RKO (cell line): ENCODE measurements at regions not wholly inside any gene's neighbourhood (a gene's known extent, or its start where the extent isn't known, plus 50 kb on each side); places are given as distances from the start of the nearest gene placed in this dataset.
"Not testable (repeated sequence)": the region's sequence is repeated elsewhere in the genome, so short reads cannot be mapped to it uniquely, and the experiment has no call there.

Experiments
- DNase-seq: peaks from one replicate; pipeline ENCODE4 v3.0.0-alpha.2; 2016; ENCODE audit warnings: low spot score

DNA sequence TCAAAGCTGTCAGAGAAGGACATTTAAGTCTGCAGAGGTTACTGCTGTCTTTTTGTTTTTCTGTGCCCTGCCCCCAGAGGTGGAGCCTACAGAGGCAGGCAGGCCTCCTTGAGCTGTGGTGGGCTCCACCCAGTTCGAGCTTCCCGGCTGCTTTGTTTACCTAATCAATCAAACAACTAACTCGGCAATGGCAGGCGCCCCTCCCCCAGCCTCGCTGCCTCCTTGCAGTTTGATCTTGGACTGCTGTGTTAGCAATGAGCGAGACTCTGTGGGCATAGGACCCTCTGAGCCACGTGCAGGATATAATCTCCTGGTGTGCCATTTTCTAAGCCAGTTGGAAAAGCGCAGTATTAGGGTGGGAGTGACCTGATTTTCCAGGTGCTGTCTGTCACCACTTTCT lies 201.8 kb upstream of the ETAA1 start:
- DNase-seq: not testable (repeated sequence)

DNA sequence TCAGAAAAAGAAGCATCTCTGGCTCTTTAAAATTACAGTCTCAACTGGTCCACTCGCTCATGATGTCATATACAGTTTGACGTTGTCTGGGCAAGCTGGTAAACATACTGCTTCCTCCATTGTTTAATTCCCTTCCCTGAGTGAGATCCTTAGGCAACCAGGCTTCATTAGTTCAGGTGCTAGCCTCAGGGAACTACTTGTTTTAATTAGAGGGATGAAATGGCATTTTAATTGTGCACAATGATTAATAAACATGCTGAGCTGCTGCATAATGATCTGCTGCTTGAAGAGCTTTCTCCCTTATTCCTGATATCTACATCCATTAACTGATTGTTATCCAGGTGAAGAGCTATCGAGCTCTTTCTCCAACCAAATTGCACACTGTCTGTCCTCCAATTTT lies 195.6 kb upstream of the ETAA1 start:
- no peak for DNase-seq

DNA sequence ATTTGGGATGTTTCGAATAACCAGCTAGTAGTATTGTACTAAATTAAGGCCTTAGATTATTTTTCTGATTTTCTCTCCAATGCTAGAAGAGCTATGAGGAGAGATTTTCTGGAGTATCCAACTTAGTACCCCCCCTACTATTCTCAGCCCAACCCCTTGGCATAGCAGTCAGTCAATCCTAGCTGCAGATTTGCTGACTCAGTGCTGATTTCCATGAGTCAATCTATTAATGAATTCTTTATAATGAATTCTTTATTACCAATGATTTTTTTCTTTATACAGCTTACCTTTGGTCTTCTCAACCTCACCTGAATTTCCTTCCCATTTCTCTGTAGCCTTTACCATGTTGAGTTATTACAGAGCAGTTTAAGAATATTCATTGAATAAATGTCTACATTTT lies 192.8 kb upstream of the ETAA1 start:
- DNase-seq: no peak

DNA sequence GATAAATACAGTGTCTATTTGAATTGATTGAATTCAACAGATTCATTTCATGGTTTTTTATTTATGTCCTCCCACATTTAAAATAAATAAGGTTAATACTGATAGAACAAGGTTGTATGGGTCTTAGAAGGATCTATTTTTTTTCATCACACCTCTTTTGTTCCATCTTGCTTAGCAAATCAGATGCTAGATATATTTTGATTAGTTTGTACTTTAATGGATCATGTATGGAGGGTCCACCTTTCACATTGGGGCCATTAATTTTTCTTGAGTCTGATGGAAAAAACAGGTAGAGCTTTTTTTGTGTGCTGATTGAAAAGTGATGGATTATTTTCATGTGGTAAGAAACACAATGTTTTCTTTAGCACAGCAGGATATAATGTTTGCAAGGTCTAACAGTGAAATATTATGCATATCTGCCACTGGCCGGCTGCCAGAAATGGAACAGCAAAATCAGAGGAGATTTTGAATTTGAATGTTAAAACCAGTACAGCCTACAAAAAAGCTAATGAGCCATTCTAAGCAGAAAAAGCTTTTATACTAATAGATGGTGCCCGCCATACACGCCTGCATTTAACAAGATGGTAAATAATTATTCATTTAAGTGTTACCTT lies 188.1 kb upstream of the ETAA1 start:
- DNase-seq: no peak

DNA sequence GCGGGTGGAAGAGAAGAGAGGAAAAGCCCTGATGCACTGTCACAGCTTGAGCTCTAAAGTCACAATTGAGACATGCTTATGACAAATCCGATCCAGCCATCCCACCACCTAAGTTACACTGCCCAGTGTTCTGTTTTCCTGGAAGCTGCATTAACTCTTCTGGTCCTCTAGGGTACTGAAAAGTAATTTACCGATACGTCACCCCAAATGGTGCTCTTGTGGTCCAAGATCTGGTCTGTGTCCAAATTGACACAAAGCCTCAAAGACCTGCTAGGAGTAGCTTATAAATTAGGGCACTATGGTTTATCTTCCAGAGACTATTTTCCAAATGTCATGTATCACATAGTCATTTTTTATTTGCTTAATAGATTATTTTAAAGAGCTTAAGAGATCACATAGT lies 186.7 kb upstream of the ETAA1 start:
- peak; percentile 7 for DNase-seq

DNA sequence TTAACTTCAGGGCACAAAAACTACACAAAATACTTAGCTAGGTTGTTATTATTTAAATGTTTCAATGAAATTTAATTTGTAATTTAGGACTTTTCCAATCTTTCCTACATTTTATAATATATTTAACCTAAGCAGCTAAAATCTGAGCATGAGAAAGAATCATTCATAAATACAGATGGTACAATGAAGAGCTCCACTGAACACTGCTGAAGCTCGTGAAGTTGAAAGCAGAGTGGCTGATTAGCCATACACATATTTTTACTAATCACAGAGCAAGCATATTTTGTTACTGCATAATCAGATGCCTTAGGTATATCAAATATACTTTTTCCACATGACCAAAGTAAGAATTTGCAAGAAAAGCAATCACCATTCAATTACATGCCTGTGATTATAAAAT lies 184.9 kb upstream of the ETAA1 start:
- DNase-seq: no peak

DNA sequence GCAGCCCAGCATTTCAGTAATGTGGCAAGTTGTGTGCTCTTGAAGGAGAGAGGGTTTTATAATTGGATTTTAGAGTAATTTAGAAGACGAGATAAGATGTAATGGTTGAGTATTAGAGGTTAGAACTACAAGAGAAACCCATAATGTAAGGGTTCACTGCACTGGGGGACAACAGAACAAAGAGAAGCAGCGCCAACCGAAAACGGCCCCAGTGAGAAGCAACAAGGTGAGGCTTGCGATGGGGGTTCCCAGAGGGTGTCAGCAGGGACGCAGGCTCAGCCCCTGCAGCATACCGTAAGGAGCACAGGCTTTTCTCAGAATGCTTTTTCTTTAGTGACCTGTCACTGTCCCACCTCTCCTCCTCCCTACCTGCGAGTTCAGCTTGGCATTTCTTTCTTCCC lies 183.9 kb upstream of the ETAA1 start:
- DNase-seq: no peak

DNA sequence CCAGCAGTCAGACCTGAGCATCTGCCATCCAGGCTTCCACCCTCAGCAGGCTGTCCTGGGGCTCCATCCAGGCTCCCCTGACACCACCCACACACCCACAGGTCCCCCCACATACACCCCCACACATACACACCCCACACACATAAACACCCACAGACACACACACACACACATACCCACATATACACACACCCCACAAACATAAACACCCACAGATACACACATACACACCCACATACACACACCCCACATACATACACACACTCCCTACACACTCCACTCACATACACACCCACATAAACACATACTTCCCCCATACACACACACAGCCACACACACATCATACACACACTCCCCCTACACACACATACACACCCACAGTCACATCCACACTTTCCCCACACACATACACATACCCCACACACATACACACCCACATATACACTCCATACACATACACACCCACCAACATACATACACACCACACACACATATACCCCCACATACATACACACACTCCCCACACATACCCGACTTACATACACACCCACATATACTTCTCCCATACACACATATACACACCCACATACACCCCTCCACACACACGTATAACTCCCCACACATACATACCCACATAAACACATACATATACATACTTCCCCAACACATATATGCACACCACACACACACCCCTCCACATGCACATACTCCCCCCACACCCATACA lies 183.3 kb upstream of the ETAA1 start:
- DNase-seq: no peak

DNA sequence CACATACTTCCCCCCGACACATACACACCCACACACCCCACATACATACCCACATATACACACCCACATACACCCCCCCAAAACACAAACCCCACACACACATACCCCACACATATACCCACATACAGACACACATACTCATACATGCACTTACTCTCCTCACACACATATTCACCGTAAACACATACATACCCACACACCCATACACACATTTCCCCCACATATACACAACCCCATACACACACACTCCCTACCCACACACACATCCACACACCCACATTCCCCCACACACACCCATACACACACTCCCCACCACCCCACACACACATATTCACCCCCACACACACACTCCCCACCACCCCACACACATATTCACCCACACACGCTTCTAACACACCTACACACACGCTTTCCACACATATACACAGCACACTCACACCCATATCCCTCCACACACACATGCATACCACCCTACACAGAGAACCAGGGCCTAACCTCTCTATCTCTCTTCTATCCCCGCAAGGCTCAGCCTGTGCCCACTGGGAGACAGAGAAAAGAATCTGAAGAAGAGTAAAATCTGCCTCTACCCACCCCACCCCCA lies 182.4 kb upstream of the ETAA1 start:
- no peak for DNase-seq

DNA sequence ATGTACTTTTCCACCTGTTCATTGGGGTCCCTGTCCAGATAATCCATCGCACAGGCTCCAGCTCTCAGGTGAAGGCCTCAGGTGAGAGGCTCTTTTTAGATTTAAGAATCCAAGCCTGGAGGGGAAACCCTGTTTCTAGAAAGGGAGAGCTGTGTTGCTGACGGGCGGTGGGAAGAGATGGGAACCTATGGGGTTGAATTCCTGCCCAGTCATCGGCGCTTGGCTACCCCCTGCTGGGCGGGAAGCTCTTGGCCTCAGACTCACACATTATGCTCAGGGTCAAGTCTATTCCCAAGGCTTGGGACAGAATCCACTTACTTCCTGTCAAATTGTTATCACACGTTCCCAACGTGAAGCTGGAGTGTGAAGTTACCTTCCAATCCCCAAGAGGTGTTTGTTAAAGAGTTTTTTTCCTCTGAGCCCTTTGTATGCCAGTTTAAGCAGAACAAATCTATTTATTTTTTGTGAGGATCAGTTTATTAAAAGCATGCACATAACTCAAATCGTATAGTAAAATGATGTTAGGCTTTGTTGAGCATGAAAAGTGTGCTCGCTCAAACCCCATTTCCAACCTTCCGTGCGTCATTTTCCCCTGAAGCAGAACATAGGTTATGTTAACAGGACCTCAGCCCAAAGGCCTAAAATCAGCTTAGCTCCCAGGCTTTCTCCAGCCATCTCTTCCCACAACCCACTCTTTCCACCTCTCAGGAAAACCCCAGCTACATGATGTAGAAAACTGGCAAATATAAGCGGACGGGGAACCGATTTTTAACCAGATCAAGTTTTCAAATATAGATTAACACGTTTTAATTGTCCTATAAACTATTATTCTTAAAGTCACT lies 181.7 kb upstream of the ETAA1 start:
- DNase-seq: peak; percentile 7

DNA sequence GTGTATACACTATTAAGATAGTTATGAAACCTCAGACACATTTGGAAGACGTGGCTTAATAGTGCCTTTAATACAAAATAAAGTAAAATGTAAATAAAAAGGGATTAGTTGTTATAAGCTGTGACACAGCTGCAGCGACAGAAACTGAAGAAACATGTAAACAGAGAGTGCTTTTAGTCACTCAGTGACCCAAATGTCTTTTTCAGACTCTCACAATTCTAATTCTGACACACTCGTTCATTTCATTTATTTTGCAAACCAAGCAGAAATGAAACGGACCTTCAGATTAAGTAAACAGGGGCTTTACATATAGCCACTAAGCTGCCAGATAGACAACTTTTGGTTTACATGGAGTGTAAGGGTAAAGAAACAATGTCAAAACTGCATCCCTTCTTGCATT lies 181.0 kb upstream of the ETAA1 start:
- DNase-seq: no peak

DNA sequence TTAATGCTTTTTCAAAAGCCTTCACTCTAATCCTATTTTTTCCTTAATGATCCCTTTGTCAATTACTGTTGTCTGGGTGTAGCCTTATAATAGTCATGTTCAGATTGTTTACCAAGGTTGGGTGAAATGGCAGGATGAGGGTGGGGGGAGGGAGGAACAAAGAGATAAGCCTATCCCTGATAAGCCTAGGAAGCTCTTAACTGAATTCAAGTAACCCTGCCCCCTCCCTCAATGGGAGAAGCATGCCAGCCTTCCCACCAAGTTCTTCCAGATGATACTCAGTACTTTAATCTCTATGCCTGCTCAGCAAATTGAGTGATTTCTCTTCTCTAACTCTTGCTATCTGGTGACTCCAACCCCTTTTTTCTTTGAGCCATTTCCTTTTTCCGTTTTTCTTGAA lies 180.3 kb upstream of the ETAA1 start:
- DNase-seq: no peak

DNA sequence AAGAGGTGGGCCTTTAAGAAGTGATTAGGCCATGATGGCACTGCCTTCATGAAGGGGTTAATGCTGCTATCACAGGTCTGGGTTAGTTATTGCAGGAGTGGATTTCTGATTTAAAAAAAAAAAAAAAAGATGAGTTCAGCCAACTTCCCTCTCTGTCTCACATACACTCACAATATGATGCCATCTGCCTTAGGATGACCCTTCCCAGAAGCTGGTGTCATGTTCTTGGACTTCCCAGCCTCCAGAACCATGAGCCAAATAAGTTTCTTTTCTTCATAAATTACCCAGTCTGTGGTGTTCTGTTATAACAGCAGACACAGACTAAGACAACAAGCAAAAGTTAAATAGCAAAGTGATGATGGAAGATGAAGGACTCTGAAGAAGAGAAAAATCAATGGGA lies 179.7 kb upstream of the ETAA1 start:
- DNase-seq: no peak

DNA sequence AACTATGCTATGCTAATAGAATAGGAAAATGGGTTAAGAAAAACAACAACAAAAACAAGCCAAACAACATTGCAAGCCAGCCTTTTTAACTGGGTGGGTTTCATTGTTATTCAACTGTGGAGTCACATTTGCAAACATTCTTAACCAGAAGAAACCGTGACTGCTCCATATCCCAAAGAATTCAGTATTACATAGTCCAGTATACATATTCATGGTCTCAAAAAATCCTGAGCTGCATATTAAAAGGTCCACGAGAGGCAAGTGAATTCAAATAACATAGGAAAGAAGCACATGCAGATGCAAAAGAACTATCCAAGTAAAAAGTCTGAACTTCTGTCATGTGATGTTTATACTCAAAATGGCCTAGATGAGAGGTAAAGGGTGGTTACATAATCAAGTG lies 179.1 kb upstream of the ETAA1 start:
- no peak for DNase-seq

DNA sequence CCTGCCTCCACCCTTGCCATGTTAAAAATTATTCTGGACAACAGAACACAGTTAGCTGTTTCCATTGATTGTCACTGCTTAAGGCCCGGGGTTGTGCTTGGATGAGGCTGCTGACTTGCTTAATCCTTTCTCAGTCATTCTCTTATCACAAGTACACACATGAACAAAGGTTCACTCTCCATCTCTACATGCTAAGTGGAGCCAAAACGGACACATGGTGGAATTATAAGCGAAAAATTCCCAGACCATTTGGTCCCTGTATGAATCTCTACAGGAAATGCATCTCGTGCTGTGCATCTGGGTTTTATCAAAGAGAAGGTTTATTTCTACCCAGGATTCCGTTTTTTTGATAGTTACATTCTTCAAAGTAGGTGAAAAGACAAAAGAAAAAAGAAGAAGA lies 177.5 kb upstream of the ETAA1 start:
- DNase-seq: no peak

DNA sequence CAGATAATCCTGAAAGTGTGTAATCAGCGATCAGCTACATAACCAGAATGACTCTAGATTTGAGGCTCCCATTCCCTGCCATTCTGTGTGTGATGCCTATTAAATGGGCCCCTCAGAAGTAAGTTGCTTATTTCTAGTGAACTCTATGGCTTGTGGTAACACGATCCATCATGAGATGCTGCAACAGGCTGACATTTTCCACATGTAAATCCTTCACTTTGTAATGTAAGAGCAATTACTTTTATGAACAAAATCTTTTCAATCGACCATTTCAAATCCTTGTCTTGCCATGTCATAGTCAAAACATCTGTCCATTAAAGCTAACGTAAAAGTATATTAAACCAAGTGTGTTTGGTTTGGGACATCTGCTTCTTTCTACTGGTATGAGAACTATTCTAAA lies 175.9 kb upstream of the ETAA1 start:
- no peak for DNase-seq

DNA sequence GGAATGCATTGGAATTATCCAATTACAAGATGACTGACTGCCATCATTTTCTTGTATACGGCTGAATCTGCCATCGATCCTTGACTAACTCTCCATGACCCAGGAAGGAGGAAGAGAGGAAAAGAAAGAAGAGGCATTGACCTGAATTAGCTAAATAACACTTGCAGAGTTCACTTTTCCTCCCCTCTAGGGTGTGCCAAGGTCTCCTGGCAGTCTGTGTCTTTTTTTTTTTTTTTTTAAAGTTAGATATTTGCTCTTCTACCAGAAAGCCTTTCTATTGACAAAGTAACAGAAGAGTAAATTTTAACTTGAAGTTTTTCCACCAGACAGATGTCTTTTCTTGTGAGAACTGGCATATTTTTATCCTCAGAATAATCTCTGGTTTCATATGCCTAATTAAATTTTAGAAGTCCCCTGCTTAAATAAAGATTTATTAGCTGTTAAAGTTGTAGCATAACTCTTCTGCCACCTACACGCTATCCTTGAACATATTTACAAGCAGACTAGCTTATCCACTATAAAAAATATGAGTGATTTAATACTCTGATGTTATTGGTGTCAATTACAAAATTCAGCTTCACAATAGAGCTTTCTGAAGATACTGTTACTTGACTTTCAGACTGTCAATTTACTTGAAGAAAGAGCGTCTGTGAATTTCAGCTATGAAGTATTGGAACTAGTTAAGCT lies 171.7 kb upstream of the ETAA1 start:
- no peak for DNase-seq

DNA sequence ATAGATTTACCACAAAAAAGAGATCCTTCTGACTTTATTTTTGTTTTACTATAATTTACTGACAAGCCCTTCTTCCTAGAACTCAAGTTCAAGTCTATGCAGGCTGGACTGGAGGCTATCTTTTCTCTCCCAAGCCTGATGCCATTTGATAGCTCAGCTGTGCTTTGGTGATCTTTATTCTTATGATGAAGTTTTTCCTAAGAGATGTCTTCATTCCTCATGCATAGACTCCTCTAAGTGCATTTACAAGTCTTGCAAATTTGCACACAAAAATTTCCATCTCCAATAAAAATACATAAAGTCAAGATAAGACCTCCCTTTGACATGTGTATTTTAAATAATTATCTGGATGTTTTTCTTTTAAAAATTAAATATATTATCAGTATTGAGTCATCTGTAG lies 167.4 kb upstream of the ETAA1 start:
- no peak for DNase-seq

DNA sequence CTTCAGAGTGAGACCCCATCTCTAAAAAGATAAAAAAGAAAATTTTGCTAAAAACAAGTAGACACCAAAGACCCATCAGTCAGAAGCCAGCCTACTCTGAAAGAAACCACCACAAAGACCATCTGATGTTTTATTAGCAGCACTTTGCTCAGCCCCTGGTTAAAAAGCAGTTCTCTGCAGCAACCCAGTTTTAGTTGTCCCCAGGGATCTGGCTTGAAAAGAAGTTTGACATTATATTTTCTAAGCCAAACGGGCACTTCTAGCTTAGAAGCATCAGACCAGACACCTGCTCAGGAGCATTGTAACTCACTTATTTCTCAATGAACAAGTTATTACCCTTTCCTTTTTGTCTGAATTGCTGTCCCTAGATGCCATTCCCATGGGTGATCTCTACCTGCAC lies 164.2 kb upstream of the ETAA1 start:
- no peak for DNase-seq

DNA sequence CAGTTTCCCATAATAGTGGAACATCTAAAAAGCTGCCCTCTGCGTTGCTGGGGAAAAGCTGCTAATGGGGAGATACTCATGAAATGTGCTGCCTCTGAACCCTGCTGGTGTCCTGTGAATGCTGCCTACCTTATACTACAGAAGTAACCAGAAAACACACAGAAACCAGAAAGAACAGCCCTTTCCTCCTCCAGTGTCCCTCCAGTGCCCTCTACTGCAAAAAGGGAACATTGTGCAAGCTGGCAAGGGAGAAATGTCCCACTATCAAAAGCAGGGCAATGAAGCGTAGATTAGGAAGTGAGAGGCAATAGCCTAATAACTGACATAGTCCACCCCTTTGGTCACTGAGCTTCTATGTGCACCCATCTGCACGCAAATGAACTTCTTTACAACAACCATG lies 162.7 kb upstream of the ETAA1 start:
- DNase-seq: peak; percentile 26

DNA sequence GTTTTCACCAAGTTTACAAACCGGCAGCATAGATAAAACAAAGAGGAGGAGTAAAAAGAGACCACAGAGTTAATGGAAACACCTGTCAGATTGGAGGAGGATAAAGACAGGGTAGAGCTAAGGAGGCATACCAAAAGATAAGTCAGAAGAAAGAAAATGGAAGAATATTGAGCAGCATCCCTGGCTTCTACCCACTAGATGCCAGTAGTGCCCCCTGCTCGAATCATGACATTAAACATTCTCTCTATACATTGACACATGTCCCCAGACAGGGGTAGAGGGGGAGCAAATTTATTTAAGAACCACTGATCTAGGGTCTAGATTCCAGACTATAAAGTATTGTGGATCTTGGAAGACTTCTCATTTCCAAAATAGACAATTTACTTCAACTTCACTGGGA lies 159.8 kb upstream of the ETAA1 start:
- DNase-seq: no peak

DNA sequence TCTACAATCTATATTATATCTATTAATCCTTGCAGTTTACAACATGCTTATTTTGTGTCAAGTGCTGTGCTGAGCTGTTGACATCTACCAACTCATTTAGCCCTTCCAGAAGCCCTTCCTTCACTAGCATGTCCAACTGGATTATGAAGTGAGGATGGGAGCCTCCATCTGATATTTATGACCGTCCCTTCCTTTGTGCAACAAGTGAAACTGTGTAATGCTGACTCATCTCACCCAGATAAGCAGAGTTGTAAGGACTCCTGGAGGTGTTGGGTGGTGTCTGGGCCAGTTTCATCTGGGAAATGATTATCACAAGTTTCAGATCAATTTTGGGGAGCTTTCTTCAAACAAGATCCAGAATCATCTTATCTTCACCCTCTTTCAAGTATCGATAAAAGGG lies 156.6 kb upstream of the ETAA1 start:
- no peak for DNase-seq
